CD4-positive, alpha-beta T cell treated with Interleukin-1 beta for 1 hour (primary cell): ENCODE measurements at regions not wholly inside any gene's neighbourhood (a gene's known extent, or its start where the extent isn't known, plus 50 kb on each side); places are given as distances from the start of the nearest gene placed in this dataset.

Experiments used
- DNase-seq, 2 donors: peaks; one replicate each; pipeline ENCODE4 v3.0.0-alpha.2; 2020 to 2022

DNA sequence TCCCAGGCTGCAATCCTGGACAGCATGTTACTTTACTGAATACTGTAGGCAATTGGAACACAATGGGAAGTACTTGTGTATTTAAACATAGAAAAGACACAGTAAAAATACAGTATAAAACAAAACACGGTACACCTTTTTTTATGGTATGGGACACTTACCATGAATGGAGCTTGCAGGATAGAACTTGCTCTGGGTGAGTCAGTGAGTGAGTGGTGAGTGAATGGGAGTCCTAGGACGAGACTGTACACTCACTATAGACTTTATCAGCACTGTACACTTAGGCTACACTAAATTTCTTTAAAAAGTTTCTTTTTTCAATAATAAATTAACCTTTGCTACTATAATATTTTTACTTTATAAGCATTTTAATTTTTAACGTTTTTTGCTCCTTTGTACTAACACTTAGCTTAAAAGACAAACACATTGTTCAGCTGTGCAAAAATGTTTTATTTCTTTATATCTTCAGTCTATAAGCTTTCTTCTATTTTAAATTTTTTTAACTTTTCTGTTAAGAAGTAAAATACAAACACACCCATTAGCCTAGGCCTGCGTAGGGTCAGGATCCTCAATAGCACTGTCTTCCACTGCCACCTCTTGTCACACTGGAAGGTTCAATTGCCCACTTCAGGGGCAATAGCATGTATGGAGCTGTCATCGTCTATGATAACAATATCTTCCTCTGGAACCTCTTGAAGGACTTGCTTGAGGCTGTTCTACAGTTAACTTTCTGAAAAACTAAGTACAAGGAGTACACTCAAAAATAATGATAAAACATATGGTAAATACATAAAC lies 293.5 kb upstream of the FSTL5 start:
- DNase-seq, result no peak

DNA sequence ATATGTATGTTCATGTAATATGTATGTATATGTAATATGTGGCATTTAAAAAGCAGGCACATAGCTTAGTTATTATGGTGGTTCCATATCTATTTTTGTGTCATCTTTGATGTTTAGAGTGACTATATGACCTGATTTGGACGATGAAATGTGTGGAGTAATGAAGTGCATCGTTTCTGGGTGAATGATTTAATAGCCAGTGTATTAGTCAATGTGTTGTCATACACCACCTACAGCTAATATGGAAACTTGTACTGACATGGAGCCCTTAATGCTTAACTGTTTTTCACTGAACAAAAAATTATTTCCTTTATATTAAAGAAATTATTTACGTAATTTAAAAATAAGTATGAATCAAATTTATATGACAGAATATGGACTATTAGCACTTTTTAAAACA lies 292.3 kb upstream of the FSTL5 start:
- DNase-seq, result no peak

DNA sequence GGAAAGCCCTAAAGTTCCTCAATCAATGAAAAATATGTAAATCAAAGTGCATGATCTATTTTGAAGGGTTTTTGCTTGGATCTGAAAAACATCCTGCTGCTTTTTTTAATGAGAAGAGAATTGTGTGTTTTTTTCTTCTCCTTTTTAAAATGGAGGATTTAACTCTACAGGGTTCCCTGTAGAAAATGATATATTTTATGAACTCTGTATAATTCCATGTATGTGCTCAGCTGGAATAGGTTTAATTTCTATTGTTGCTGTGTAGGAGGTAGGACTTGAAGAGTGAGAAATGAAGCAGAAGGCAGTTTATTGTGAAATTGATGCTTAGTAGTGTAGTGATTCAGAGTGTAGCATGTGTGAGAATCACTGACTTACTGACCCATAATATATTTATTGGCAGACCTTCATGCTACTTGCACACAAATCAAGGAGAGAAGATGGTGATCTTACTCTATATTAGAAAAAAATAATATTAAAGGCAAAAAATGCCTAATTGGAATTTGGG lies 286.8 kb upstream of the FSTL5 start:
- DNase-seq, result no peak

DNA sequence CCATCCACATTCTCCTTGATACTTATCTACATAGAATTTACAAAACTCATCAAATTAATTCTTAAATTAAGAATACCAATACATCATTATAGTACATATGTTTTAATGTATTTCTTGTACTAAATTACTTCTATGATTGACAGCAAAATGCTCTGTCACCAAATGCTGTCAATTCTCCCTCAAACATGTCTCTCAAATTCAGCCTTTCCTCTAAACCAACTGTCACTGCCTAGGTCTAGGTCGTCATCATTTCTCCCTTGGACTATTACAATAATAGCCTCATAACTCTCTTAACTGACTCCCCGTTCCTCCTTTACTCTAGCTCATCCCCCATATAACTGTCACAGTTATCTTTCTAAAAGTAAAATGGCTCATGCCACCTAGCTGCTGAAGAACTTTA lies 279.7 kb upstream of the FSTL5 start:
- DNase-seq, result no peak

DNA sequence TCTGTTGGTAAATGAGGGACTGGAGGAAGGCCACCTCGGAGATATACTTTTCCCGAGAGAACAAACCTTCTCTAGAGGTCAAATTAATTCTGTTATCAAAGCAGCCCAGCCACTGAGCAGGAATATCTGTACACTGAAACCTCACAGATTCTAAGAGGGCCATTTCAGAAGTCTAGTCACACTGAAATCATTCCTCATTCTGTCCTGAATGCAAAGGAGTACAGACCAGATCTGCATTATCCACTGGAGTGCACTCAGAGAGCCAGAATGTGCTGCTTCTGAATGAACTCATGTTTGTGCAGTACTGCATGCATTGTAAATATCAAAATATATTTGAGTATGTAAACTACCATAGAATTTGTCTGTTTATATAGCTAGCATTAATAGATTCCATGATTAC lies 278.3 kb upstream of the FSTL5 start:
- DNase-seq, result no peak

DNA sequence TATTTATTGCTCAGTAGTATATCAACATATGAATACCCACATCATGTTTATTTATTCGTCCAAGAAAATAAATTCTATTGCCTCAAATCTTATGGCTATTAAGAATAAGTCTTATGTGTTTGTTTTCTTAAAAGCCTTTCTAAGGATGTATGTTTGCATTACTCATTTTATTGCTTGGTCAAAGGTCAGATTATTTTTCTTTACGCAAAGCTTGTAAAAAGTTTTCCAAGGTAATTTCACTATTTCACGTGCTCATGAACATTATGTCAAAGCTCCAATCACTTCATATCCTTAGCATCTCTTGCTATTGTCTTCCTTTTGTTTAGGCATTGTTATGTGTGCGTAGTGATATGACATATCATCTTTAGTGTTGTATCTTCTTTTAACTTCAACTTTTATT lies 258.5 kb upstream of the FSTL5 start:
- no peak for DNase-seq

DNA sequence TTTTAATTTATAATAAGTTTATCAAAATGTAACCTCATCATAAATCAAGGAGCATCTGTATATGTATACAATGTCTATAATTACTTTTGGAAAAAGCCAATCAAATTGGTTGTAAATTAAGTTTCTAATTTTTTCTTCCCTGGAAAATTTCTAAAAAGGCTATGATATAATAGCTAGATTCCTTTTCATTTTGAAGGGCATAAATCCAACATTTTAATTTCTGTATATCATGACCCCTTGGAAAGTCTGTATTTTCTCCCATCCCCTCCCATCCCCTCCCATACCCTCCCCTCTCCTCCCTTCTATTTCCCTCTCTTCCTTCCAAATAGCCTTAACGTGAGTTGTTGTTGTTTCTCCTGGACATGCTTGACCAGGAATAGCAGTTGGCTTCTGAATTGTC lies 247.1 kb upstream of the FSTL5 start:
- no peak for DNase-seq

DNA sequence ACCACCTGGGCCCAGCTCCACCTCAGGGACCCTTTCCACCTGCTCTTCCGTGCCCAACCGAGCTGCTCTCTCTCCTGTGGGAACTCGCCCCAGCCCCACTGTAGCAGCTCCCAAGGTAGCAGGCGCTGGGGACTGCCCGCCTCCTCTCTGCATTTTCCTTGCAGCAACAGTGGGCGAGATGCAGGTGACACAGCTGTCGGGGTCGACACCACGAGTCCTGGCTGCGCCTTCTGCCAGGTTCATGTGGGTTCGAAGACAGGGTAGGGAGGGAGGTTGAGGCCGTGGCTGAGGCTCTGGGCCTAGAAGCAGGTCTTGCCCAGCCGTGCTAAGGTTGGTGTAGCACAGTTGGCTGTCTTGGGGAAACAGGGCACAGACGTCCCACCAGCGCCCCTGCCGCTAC lies 245.2 kb upstream of the FSTL5 start:
- DNase-seq, result no peak

DNA sequence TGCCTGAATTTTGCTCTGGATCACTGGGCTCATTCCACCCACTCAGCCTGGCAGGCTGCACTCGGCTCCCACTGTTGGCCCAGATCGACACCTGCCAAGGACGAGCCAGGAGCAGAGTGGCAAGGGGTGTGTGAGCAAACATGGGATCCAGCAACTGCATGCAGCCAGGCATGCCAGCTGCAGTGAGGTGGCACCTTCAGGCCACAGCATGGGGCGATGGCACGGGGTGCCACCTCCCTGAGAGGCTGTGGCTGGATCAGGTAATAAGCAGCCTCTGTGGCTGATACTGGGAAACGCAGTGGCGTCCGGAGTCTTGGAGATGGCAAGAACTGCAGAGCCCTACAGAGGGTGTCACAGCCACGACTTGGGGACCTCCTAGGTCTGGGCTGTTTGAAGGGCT lies 244.5 kb upstream of the FSTL5 start:
- no peak for DNase-seq

DNA sequence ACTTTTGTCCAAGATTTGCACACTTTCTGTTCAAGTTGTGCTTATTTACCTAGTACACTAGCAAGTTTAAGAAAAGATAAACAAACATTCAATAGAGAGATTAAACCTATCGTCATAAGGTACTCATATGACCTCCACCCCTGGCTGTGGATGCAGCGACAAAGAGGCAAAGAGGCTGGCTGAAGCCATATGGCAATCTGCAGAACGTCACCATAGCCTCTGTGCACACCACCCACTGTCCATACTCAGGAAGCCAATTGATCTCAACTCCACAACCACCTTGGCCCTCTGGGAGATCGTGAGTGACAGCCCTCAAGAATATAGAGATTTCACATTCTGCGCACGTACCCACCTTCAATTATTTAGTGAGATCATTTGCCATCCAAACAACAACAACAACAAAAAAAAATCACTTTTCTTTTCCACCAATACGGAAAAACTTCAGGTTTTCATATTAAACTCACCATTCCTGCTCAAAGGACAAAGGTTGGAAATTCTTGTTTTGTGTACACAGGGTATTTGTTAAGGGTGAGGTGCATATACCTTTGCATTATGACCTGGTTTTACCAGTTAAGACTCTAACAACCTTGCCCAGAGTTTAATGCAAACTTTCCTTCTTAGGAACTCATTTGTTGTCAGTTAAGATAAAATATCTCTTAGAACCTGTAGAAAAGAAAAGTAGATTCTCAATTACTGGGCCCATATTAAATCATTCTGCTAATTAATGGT lies 243.0 kb upstream of the FSTL5 start:
- DNase-seq, result no peak

DNA sequence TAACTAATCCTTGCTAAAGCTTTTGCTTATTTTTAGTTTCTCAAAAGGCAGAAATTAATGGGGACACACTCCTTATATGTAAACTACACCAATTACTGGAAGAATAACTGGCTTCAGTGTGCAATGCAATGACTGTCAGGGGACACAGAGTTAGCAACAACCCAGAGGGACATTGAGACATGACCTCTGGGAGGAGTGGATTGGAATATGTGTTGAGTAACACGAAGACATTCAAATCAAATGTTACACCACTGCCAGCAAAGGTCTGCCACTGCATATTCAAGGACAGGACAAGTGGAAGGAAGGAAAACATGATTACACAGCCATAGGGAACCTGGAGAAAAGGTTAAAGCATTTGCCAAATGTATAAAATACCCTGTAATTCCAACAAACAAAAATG lies 240.1 kb upstream of the FSTL5 start:
- DNase-seq, result no peak

DNA sequence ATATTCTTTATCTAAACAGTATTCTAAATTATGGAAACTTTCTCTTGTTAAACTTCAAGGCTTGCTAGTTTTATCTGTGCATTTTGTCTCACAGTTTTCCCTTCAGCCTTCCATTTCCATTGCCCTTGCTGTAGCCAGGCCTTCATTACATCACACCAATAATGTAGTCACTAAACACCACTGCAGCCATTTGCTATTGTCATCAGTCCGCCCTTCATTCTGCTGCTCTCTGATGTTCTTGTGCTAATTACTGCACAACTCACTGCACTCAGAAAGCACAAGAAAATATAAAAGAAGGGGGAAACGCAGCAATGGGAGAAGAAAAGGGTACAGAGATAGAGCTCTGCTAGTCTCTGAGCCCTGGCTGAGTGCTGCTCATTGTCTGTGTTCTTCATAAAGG lies 239.6 kb upstream of the FSTL5 start:
- DNase-seq, result no peak

DNA sequence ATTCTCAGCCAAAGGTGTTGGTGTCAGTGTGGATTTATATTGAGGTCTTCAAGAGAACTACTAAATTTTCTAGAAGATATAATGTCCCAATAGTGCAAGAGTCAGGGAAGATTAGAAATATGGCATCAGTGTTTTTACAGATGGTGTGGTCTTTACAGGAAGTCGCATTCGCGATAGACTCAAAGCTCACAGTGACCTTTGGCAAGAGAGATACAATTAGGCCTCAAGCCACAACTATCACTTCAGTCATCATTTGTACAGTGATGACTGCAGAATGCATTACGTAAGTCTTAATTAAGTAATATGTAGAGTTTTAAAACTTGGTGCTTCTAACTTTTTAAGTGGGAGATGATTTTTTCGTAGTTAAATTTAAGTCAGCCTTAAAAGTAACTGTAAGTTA lies 237.2 kb upstream of the FSTL5 start:
- DNase-seq, result no peak

DNA sequence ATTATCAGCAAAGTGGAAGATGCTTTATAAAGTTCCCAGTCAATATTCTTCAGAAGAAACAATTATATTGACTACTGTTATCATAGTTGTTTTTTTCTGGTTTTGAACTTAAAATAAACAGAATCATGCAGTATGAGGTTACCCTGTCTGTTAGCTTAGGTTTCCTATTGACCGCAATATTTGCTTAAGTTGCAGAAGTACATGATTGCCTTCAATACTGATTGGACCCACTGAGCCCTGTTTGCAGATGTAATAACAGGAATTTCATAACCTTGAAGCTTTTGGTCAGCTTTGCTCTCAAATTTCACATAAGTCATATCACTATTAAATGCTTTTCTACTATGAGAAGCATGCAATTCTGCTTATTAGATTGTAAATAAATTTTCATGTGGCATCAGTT lies 229.1 kb upstream of the FSTL5 start:
- DNase-seq, result no peak

DNA sequence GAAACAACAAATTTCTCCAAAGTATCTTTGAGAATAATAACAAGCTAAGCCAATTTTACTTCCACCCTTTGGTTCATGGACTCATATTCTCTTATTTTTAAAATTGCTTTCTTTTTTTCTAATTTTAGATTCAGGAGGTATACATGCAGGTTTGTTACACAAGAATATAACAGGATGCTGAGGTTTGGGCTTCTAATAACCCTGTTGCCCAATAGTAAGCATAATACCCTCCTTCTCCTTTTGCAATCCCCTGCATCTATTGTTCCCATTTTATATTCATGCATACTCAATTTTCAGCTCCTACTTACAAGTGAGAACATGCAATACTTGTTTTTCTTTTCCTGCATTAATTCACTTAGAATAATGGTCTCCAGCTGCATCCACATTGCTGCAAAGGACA lies 202.3 kb upstream of the FSTL5 start:
- DNase-seq, result no peak

DNA sequence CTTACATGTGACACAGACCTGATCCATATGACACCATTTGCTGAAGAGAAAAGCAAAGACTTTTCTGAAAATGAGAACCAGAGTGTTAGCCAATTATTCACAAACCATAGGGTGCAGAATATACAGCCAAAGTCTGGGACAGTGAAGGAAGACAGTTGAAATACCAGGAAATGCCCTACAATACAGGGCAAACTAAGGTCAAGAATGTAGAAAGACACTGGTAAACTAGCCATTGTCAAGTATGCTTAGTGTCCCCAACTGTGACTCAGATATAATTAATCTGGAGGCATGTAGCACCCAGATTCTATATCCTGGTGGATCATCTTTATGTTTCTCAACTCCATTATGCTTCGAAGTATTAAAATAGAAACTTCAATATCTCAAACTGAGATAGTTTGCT lies 200.9 kb upstream of the FSTL5 start:
- no peak for DNase-seq

DNA sequence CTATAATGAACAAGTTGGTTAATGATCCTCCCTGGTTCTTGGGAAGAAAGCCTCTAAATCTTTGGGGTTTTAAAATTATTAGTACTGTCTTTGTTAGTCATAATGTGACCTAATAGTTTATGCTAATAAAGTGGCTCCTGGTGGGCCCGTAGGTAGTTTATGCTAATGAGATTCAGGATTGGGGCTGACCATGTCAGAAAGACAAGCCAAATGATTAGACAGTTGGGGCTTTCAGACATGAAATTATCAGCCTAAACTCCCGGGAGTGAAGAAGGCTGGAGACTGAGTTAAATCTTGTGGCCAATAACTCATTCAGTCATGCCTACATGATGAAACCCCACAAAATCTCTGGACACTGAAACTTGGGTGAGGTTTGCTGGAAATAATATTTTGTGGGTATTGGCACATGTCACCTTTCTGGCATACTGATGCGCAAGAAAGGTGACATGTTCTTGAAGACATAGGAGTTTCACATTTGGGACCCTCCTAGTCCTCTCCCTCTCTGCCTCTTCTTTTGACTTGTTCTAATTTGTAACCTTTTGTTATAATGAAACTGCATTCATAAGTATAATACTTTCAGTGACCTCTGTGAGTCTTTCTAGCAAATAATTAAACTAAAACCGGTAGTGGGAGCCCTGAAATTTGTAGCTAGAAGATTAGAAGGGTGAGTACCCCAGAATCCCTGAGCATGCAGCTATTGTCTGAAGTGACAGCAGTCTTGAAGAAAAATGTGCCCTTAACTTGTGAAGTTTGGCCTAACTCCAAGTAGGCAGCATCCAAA lies 196.8 kb upstream of the FSTL5 start:
- no peak for DNase-seq

DNA sequence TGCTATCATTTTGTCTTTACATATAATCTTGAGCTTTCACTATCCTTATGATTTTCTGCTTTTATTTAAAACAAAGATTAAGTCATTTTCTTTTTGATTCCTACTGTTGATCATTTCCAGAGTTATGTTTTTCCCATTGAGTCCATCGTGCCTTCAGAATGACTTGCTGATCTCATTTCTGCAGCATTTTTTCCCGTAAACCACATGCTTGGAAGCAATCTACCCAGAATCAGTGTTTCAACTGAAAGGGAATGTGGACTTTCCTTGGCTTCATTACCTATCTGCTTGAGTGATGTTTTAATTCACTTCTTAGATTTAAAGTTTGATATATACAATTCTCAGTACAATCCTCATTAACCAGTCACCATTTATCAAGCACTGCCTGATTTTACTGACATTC lies 192.4 kb upstream of the FSTL5 start:
- no peak for DNase-seq

DNA sequence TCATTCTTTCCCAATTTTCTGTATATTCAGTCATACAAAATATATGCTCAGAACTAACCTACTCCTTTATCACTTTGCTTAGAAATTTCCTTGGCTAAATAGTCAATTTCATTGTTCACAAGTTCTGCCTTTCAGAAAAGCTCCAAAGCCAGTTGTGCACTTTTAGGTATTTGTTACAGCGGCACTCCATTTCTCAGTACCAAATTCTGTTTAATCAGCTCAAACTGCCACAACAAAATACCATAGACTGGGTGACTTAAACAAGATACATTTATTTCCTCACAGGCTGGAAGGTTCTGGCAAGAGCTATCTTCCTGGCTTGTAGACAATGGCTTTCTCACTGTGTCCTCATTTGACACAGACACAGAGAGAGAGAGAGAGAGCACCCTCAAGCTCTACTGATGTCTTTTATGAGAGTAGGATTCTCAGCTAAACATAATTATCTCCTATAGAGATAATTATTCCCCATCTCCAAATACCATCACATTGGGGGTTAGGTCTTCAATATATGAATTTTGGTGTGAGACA lies 188.8 kb upstream of the FSTL5 start:
- no peak for DNase-seq

DNA sequence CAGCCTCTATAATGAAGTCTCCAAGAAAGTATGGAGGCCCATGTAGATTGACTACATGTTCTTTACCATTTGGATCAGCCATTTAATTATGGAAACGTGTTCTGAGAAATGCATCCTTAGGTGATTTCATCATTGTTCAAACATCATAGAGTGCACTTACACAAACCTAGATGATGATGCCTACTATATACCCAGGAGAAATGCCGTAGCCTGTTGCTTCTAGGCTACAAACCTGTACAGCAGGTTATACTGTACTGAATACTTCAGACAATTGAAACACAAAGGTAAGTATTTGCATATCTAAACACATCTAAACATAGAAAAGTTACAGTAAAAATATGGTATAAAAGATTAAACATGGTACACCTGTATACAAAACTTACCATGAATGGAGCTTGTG lies 186.5 kb upstream of the FSTL5 start:
- no peak for DNase-seq

DNA sequence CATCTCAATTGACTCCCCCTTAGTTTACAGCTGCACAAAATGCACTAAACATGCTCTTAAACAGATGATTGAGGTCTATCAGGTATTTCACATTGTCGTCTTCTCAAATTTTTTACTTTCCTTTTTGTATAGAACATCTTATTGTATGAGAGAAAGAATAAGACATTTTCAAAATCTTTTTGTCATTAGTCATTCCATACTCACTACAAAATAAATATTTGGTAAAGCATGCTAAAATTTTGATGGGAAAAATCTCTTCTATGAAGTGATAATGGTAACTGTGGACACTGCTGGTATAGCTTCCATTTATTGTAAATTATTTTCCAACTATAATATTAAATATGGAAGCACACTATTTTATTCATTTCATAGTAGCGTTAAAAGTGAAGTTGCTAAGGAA lies 185.6 kb upstream of the FSTL5 start:
- no peak for DNase-seq

DNA sequence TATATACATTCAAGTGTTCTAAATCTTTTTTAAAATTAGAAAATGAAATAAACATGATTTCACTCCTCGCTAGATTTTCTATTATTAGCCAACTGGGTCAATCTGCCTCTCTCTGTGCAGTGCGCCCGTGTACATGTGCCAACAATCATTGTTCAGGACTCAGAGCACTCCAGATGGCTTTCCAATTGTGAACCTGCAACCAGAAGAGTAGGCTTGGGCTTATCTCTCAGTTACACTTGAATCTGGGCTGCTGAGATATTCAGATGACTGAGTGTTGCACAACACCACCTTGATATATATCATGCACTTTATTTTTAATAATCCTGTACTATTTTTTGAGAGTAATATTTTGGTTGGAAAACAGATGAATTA lies 184.0 kb upstream of the FSTL5 start:
- DNase-seq, result no peak

DNA sequence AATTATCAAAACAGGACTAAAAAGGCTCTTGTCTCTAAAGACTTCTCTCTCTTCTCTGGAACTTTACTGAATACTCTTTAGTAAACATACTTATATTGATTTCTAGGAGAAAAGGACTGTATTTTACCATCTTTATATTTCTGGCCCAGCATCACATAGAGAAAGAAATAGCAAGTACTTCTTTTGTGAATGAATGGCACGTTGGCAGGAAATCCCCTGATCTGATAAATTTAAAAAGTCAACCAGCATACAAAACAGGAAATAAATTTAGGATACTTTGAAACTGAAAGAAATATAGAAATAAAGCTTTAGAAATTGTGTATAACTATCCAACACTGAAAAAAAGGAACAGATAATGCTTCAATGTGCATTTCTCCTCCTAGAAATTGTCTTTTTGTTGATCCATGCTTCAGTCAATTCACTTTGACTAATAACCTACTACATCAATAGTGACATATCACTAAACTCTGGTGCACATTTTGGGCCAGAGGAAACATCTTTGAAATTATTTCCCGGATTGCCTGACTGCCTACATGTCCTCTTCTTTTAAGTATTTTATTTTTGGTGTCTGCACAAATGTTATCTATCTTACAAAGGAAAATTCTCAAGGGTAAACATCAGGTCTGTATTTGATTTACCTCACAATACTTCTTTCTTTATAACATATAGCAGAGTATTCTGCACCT lies 183.5 kb upstream of the FSTL5 start:
- no peak for DNase-seq
